CD14-positive monocyte (primary cell): ENCODE measurements at regions not wholly inside any gene's neighbourhood (a gene's known extent, or its start where the extent isn't known, plus 50 kb on each side); places are given as distances from the start of the nearest gene placed in this dataset.

Experiments
- DNase-seq, 3 donors: peaks; one replicate each; pipeline ENCODE4 v3.0.0-alpha.2; 2011 to 2022
- H2AFZ ChIP-seq: 2 replicates; pipeline ENCODE4 v1.6.0; 2012; ENCODE audit warnings: mild to moderate bottlenecking, low read depth, low read length, inconsistent platforms; ENCODE audit not compliant: insufficient read depth, poor library complexity, severe bottlenecking
- H3K27ac ChIP-seq, 2 donors: 1 replicate in 1 of 2; 2 replicates in 1 of 2; pipeline ENCODE4 v1.5.1; 2012 to 2013; ENCODE audit warnings: low read length in 2 of 2, control low read depth in 1 of 2, inconsistent platforms in 1 of 2, low read depth in 1 of 2, mild to moderate bottlenecking in 1 of 2
- H3K27me3 ChIP-seq, 2 donors: one replicate each; pipeline versions ENCODE4 v1.6.0 to v1.6.1; 2011 to 2013; ENCODE audit warnings: low read length in 2 of 2; ENCODE audit not compliant: control insufficient read depth in 2 of 2, insufficient read depth in 2 of 2
- H3K36me3 ChIP-seq, 2 donors: replicated peaks in 1 of 2; 1 replicate in 1 of 2; 2 replicates in 1 of 2; pipeline versions ENCODE4 v1.5.1 to v1.6.1; 2012 to 2013; ENCODE audit warnings: low read length in 2 of 2, control low read depth in 1 of 2, inconsistent platforms in 1 of 2, mild to moderate bottlenecking in 1 of 2; ENCODE audit not compliant: insufficient read depth in 2 of 2, control insufficient read depth in 1 of 2
- H3K4me1 ChIP-seq, 2 donors: 1 replicate in 1 of 2; 2 replicates in 1 of 2; pipeline versions ENCODE4 v1.5.1 to v1.6.1; 2012 to 2013; ENCODE audit warnings: low read length in 2 of 2, control low read depth in 1 of 2, inconsistent platforms in 1 of 2, mild to moderate bottlenecking in 1 of 2, moderate library complexity in 1 of 2; ENCODE audit not compliant: insufficient read depth in 2 of 2, control insufficient read depth in 1 of 2
- H3K4me2 ChIP-seq: replicated peaks from 2 replicates; pipeline ENCODE3; 2012; ENCODE audit warnings: low read length, moderate library complexity, mild to moderate bottlenecking; ENCODE audit not compliant: poor library complexity, severe bottlenecking; ENCODE audit errors: extremely low read depth
- H3K4me3 ChIP-seq, 3 experiments: fragments of 200-600 bp in 1 of 3; sonication (generic) in 1 of 3; replicated peaks in 1 of 3; 1 replicate in 2 of 3; 2 replicates in 1 of 3; pipeline ENCODE4 v1.5.1; 2011 to 2013; ENCODE audit warnings: low read length in 3 of 3, mild to moderate bottlenecking in 3 of 3, control low read depth in 2 of 3, low read depth in 2 of 3, inconsistent platforms in 1 of 3, moderate library complexity in 1 of 3
- H3K79me2 ChIP-seq: 2 replicates; pipeline ENCODE4 v1.6.0; 2012; ENCODE audit warnings: mild to moderate bottlenecking, control low read depth, inconsistent platforms, low read length, moderate library complexity; ENCODE audit not compliant: insufficient read depth
- H3K9ac ChIP-seq: 2 replicates; pipeline ENCODE4 v1.6.0; 2017; ENCODE audit warnings: low read length, mild to moderate bottlenecking; ENCODE audit not compliant: insufficient read depth, poor library complexity, severe bottlenecking
- H3K9me3 ChIP-seq, 2 donors: replicated peaks in 1 of 2; 1 replicate in 1 of 2; 2 replicates in 1 of 2; pipeline versions ENCODE4 v1.5.1 to v1.6.1; 2012 to 2013; ENCODE audit warnings: low read length in 2 of 2, control low read depth in 1 of 2; ENCODE audit not compliant: control insufficient read depth in 1 of 2, insufficient read depth in 1 of 2
- H4K20me1 ChIP-seq: 2 replicates; pipeline ENCODE4 v1.6.0; 2012; ENCODE audit warnings: mild to moderate bottlenecking, low read length, control low read depth, moderate library complexity; ENCODE audit not compliant: insufficient read depth
- H3K27ac Mint-ChIP-seq, 7 donors: one replicate each; pipeline ENCODE4 v1.8.0; 2020; ENCODE audit warnings: mild to moderate bottlenecking in 7 of 7, mixed read lengths in 7 of 7, moderate library complexity in 6 of 7, inconsistent platforms in 2 of 7
- H3K27me3 Mint-ChIP-seq, 3 donors: one replicate each; pipeline ENCODE4 v1.8.0; 2021 to 2022; ENCODE audit warnings: low read depth in 3 of 3, mild to moderate bottlenecking in 3 of 3, mixed read lengths in 3 of 3, moderate library complexity in 3 of 3, inconsistent platforms in 1 of 3
- H3K36me3 Mint-ChIP-seq, 2 donors: one replicate each; pipeline ENCODE4 v1.8.0; 2020; ENCODE audit warnings: mixed read lengths in 2 of 2, inconsistent platforms in 1 of 2, mild to moderate bottlenecking in 1 of 2
- H3K4me1 Mint-ChIP-seq: one replicate; pipeline ENCODE4 v1.8.0; 2020; ENCODE audit warnings: mild to moderate bottlenecking, mixed read lengths
- H3K4me3 Mint-ChIP-seq, 2 donors: one replicate each; pipeline ENCODE4 v1.8.0; 2020; ENCODE audit warnings: mild to moderate bottlenecking in 2 of 2, mixed read lengths in 2 of 2, moderate library complexity in 1 of 2
- H3K9me3 Mint-ChIP-seq, 7 donors: one replicate each; pipeline ENCODE4 v1.8.0; 2020 to 2022; ENCODE audit warnings: mixed read lengths in 7 of 7, mild to moderate bottlenecking in 6 of 7, moderate library complexity in 6 of 7, inconsistent platforms in 2 of 7
- CTCF ChIP-seq: fragments of 200-600 bp; IDR thresholded peaks from one replicate; pipeline ENCODE4 v1.8.0; 2022; ENCODE audit warnings: antibody characterized with exemption, mild to moderate bottlenecking
- WGBS: methylation state at CpG from one replicate; pipeline ENCODE4 v1.1.5; 2013; ENCODE audit warnings: missing lambda C conversion rate; ENCODE audit not compliant: insufficient coverage; 5-methylcytosine and 5-hydroxymethylcytosine counted together
- intact Hi-C, 2 donors: fragments of 100-400 bp; cut with micrococcal nuclease; formaldehyde crosslinking; loops; one replicate each; pipeline versions ENCODE4 v1.15.0 to v1.15.1; 2023

GRCh38 chr13:50635504-50635903, 208.0 kb downstream of the DLEU7 start:
- Mint-ChIP-seq H3K9me3 (peaks cover 0 to 4% (median 0%) of the 10 kb centered on the region in 7 donors), H3K4me1 (peaks cover 49% of the 10 kb centered on the region), H3K27me3 (no peaks in the 10 kb centered on the region), H3K27ac (peak overlapping the region; percentile 95 to 100 (median 99)), H3K4me3 (peak overlapping the region in 1 of 2 donors; percentile 46), H3K36me3 (no peaks in the 10 kb centered on the region)
- Histone ChIP-seq H3K27me3 (no peaks in the 10 kb centered on the region), H3K4me1 (peaks cover 48 to 60% of the 10 kb centered on the region in 2 donors), H2AFZ (peak overlapping the region; percentile 55), H3K9me3 (no peaks in the 10 kb centered on the region), H4K20me1 (no peaks in the 10 kb centered on the region), H3K27ac (peak overlapping the region; percentile 100), H3K79me2 (no peaks in the 10 kb centered on the region), H3K36me3 (no peaks in the 10 kb centered on the region), H3K9ac (peak overlapping the region; percentile 71), H3K4me3 (no peak overlapping the region), H3K4me2 (no peak overlapping the region)
- no peak for TF ChIP-seq CTCF
- intact Hi-C loops: loop anchor here (5.0 to 10.0 kb wide), 6 partner anchors 77 to 641 kb away; partner anchors contain the start of gene TRIM13 (in 1 of the 2)
- no CpG with 5 or more reads among the region's 3 CpGs for WGBS
- peak; percentile 98 to 100 (median 99) for DNase-seq

GRCh38 chr13:50636007-50636704, 207.3 kb downstream of the DLEU7 start:
- no peaks in the 10 kb centered on the region for H3K36me3 ChIP-seq
- H3K4me3 Mint-ChIP-seq: peak overlapping the region in 1 of 2 donors; percentile 46
- peak overlapping the region; percentile 95 to 100 (median 99) for H3K27ac Mint-ChIP-seq
- H3K9me3 ChIP-seq: no peaks in the 10 kb centered on the region
- intact Hi-C loops: loop anchor here (5.0 to 10.0 kb wide), 6 partner anchors 76 to 641 kb away; partner anchors contain the start of gene TRIM13 (in 1 of the 2)
- H2AFZ ChIP-seq: peak overlapping the region; percentile 55
- H4K20me1 ChIP-seq: no peaks in the 10 kb centered on the region
- H3K4me1 Mint-ChIP-seq: peaks cover 45% of the 10 kb centered on the region
- no peaks in the 10 kb centered on the region for H3K27me3 ChIP-seq
- peak in 2 of 3 donors; percentile 57 to 86 for DNase-seq
- H3K79me2 ChIP-seq: no peaks in the 10 kb centered on the region
- peaks cover 0 to 4% (median 0%) of the 10 kb centered on the region in 7 donors for H3K9me3 Mint-ChIP-seq
- H3K4me2 ChIP-seq: no peak overlapping the region
- no peaks in the 10 kb centered on the region for H3K27me3 Mint-ChIP-seq
- H3K4me3 ChIP-seq: no peak overlapping the region
- no peaks in the 10 kb centered on the region for H3K36me3 Mint-ChIP-seq
- peak overlapping the region; percentile 71 for H3K9ac ChIP-seq
- TF ChIP-seq CTCF: no peak
- peaks cover 42 to 54% of the 10 kb centered on the region in 2 donors for H3K4me1 ChIP-seq
- peak overlapping the region; percentile 100 for H3K27ac ChIP-seq
- 78% methylated on average over 5 of the region's 7 CpGs for WGBS
